GM12878 (cell line): ENCODE measurements at regions not wholly inside any gene's neighbourhood (a gene's known extent, or its start where the extent isn't known, plus 50 kb on each side); places are given as distances from the start of the nearest gene placed in this dataset.

Experiments used
- ATAC-seq: fragments of 200-7000 bp; cut with Tn5 transposase; 3 replicates; pipeline ENCODE4 v1.9.1; 2020; ENCODE audit warnings: mild to moderate bottlenecking, moderate library complexity
- BruUV-seq: library from RNA; stranded (reverse); fragments of 400-500 nt; replicated peaks from 2 replicates; lab custom pipeline; 2021; lab: Mats Ljungman, UMichigan
- CTCF ChIA-PET: fragments of 300-600 bp; sonication (Branson Sonifier 250); formaldehyde crosslinking; extraction: SDS; loops from one replicate; lab custom pipeline; 2021; ENCODE audit warnings: inconsistent platforms; lab: Yijun Ruan, JAX
- POLR2A ChIA-PET: fragments of 350-600 bp; formaldehyde crosslinking; extraction: SDS; loops from one replicate; lab custom pipeline; 2021; ENCODE audit warnings: inconsistent platforms; lab: Charles Lee
- RAD21 ChIA-PET: fragments of 300-600 bp; sonication (Branson Sonifier 250); formaldehyde crosslinking; loops from one replicate; lab custom pipeline; 2023; ENCODE audit warnings: antibody characterized with exemption; ENCODE audit not compliant: unreplicated experiment; lab: Charles Lee
- SMC1A ChIA-PET: fragments of 300-600 bp; sonication (Branson Sonifier 250); formaldehyde crosslinking; loops from one replicate; lab custom pipeline; 2023; ENCODE audit not compliant: unreplicated experiment, uncharacterized antibody; lab: Charles Lee
- DNase-seq: peaks from one replicate; pipeline ENCODE4 v3.0.0-alpha.2; 2011; ENCODE audit warnings: low read depth, low spot score
- FAIRE-seq: peaks from 3 replicates; lab custom pipeline; 2011; peaks lifted over from hg19 to GRCh38; lab: Jason Lieb, UNC
- H2AFZ ChIP-seq: 2 replicates; pipeline ENCODE4 v1.6.0; 2011; ENCODE audit warnings: low read depth, low read length, control low read depth; ENCODE audit not compliant: control insufficient read depth
- H3K27ac ChIP-seq: 2 replicates; pipeline ENCODE4 v1.5.1; 2011; ENCODE audit warnings: control low read depth; ENCODE audit not compliant: control insufficient read depth, insufficient read depth
- H3K27me3 ChIP-seq, 2 experiments: replicated peaks in 1 of 2; 2 replicates each; pipeline versions ENCODE4 v1.6.0 to v1.6.1; 2011; ENCODE audit warnings: low read length in 1 of 2; ENCODE audit not compliant: control insufficient read depth in 2 of 2, insufficient read depth in 2 of 2
- H3K36me3 ChIP-seq, 2 experiments: 2 replicates each; pipeline ENCODE4 v1.5.1; 2011; ENCODE audit warnings: low read length in 1 of 2; ENCODE audit not compliant: control insufficient read depth in 2 of 2, insufficient read depth in 2 of 2
- H3K4me1 ChIP-seq: 2 replicates; pipeline ENCODE4 v1.6.1; 2011; ENCODE audit warnings: mild to moderate bottlenecking, low read length, moderate library complexity, mixed read lengths; ENCODE audit not compliant: control insufficient read depth, insufficient read depth
- H3K4me2 ChIP-seq: 2 replicates; pipeline ENCODE4 v1.6.0; 2011; ENCODE audit warnings: control low read depth; ENCODE audit not compliant: control insufficient read depth, insufficient read depth
- H3K4me3 ChIP-seq: fragments of 200-600 bp; sonication (generic); 2 replicates; pipeline ENCODE4 v1.5.1; 2016
- H3K79me2 ChIP-seq: 2 replicates; pipeline ENCODE4 v1.6.0; 2011; ENCODE audit warnings: low read length; ENCODE audit not compliant: control insufficient read depth, insufficient read depth
- H3K9ac ChIP-seq: 2 replicates; pipeline ENCODE4 v1.8.0; 2011; ENCODE audit warnings: low read length, control low read depth, mixed read lengths; ENCODE audit not compliant: control insufficient read depth, insufficient read depth
- H3K9me3 ChIP-seq: replicated peaks from 3 replicates; pipeline ENCODE4 v1.5.1; 2011; ENCODE audit warnings: mild to moderate bottlenecking, low read length; ENCODE audit not compliant: control insufficient read depth, insufficient read depth
- H4K20me1 ChIP-seq: 2 replicates; pipeline ENCODE4 v1.6.0; 2011; ENCODE audit not compliant: control insufficient read depth, insufficient read depth
- ATF2 ChIP-seq: IDR thresholded peaks from 2 replicates; pipeline ENCODE4 v1.6.1; 2012; ENCODE audit warnings: low read length, inconsistent platforms
- CHD4 ChIP-seq: fragments of 200-600 bp; sonication (generic); IDR thresholded peaks from 2 replicates; pipeline ENCODE4 v1.6.1; 2016; ENCODE audit warnings: mild to moderate bottlenecking
- LARP7 ChIP-seq: fragments of 450-650 bp; IDR thresholded peaks from 2 replicates; pipeline ENCODE4 v1.6.1; 2017; ENCODE audit warnings: mild to moderate bottlenecking
- NFXL1 ChIP-seq: fragments of 450-650 bp; IDR thresholded peaks from 2 replicates; pipeline ENCODE4 v1.6.1; 2017; ENCODE audit warnings: antibody characterized with exemption, mild to moderate bottlenecking, borderline replicate concordance
- NR2F1 ChIP-seq: fragments of 450-650 bp; conservative IDR thresholded peaks from 2 replicates; pipeline ENCODE4 v1.6.1; 2017; ENCODE audit warnings: mild to moderate bottlenecking
- PRDM15 ChIP-seq: fragments of 450-650 bp; formaldehyde crosslinking; IDR thresholded peaks from 2 replicates; pipeline ENCODE4 v1.4.0; 2020; ENCODE audit warnings: mild to moderate bottlenecking, moderate library complexity
- SKIL ChIP-seq: fragments of 450-650 bp; IDR thresholded peaks from 2 replicates; pipeline ENCODE4 v1.6.1; 2017; ENCODE audit warnings: mild to moderate bottlenecking, low read depth, inconsistent platforms; ENCODE audit not compliant: poor library complexity, severe bottlenecking
- SUPT20H ChIP-seq: IDR thresholded peaks from 2 replicates; pipeline ENCODE4 v1.6.1; 2011; ENCODE audit warnings: low read depth, mild to moderate bottlenecking, low read length, moderate library complexity, borderline replicate concordance; ENCODE audit not compliant: control insufficient read depth
- USF1 ChIP-seq: IDR thresholded peaks from 2 replicates; pipeline ENCODE4 v1.6.1; 2011; ENCODE audit warnings: borderline replicate concordance, low read depth, mild to moderate bottlenecking, moderate library complexity, mixed read lengths, low read length; ENCODE audit not compliant: insufficient read depth; ENCODE audit errors: extremely low read length
- ZBED1 ChIP-seq: IDR thresholded peaks from 2 replicates; pipeline ENCODE4 v1.6.1; 2016; ENCODE audit warnings: borderline replicate concordance
- in situ Hi-C: fragments of 300-500 bp; cut with MboI; formaldehyde crosslinking; loops from 9 replicates; pipeline ENCODE4 v1.14.3; 2018; ENCODE audit warnings: mixed read lengths
- intact Hi-C: fragments of 100-400 bp; cut with micrococcal nuclease; formaldehyde crosslinking; loops from one replicate; pipeline ENCODE4 v1.14.2; 2022; ENCODE audit not compliant: unreplicated experiment
- TF ChIP-seq, protein P1 (sequence below): fragments of 450-650 bp; IDR thresholded peaks from 2 replicates; pipeline ENCODE4 v1.6.1; 2018; ENCODE audit warnings: borderline replicate concordance, mild to moderate bottlenecking; ENCODE audit not compliant: partially characterized antibody

DNA sequence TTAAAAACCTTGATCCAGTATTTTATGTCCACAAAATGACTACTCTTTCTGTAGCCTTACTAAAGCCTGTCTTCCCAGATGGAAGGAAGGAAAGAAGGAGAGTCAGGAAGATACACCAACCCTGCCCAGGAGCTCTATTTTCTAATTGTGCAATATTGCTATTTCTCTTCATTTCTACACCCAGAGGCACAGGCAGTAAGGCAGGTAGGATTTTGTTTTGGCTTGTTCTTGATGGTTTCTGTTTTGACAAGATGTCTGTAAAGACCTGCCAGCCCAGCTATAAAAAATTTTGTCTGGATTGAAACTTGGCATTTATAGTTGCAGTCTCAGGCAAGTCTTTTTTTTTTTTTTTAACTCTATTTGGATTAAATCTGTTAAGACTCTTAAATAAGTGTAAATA lies 587.5 kb upstream of the ARID1B start:
- no peaks in the 10 kb centered on the region for H3K36me3 ChIP-seq
- ChIA-PET POLR2A (no interaction called here), CTCF (interaction anchor here (0.6 to 1.0 kb wide), 2 partner anchors 22 to 73 kb away, joined by 3 read pairs; no protein-coding TSS in a partner anchor), SMC1A (no interaction called here), RAD21 (interaction anchor here (0.6 kb wide), 1 partner anchor 950 kb away, joined by 3 read pairs; no protein-coding TSS in a partner anchor)
- H3K9me3 ChIP-seq = no peaks in the 10 kb centered on the region
- no peaks in the 10 kb centered on the region for H3K27me3 ChIP-seq
- H2AFZ ChIP-seq = no peak overlapping the region
- H3K4me2 ChIP-seq = no peak overlapping the region
- H3K4me1 ChIP-seq = no peaks in the 10 kb centered on the region
- in situ Hi-C loops = no loop called here
- no peak for ATAC-seq
- no peaks in the 10 kb centered on the region for H3K79me2 ChIP-seq
- no peak overlapping the region for H3K4me3 ChIP-seq
- DNase-seq = no peak
- H4K20me1 ChIP-seq = no peaks in the 10 kb centered on the region
- TF ChIP-seq LARP7 (no peak), ATF2 (no peak), SUPT20H (no peak), SKIL (no peak), USF1 (no peak), NFXL1 (no peak), PRDM15 (CRISPR knock-in tag) (no peak), NR2F1 (no peak), CHD4 (no peak), ZBED1 (no peak)
- TF ChIP-seq, protein P1, sequence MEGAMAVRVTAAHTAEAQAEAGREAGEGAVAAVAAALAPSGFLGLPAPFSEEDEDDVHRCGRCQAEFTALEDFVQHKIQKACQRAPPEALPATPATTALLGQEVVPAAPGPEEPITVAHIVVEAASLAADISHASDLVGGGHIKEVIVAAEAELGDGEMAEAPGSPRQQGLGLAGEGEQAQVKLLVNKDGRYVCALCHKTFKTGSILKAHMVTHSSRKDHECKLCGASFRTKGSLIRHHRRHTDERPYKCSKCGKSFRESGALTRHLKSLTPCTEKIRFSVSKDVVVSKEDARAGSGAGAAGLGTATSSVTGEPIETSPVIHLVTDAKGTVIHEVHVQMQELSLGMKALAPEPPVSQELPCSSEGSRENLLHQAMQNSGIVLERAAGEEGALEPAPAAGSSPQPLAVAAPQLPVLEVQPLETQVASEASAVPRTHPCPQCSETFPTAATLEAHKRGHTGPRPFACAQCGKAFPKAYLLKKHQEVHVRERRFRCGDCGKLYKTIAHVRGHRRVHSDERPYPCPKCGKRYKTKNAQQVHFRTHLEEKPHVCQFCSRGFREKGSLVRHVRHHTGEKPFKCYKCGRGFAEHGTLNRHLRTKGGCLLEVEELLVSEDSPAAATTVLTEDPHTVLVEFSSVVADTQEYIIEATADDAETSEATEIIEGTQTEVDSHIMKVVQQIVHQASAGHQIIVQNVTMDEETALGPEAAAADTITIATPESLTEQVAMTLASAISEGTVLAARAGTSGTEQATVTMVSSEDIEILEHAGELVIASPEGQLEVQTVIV = no peak
- no peak overlapping the region for H3K27ac ChIP-seq
- intact Hi-C loops = no loop called here
- FAIRE-seq = no peak
- BruUV-seq = no TSS peak
- no peak overlapping the region for H3K9ac ChIP-seq
